T-cell (primary cell): ENCODE measurements at regions not wholly inside any gene's neighbourhood (a gene's known extent, or its start where the extent isn't known, plus 50 kb on each side); places are given as distances from the start of the nearest gene placed in this dataset.

Experiments used
- ATAC-seq, 4 experiments: fragments of 200-7000 bp in 3 of 4; fragments of 150-1000 bp in 1 of 4; cut with Tn5 transposase; replicated peaks in 1 of 4; 1 replicate in 3 of 4; 2 replicates in 1 of 4; pipeline ENCODE4 v1.10.0; 2021; ENCODE audit warnings: moderate library complexity in 3 of 4, mild to moderate bottlenecking in 2 of 4, moderate number of reproducible peaks in 1 of 4
- CTCF ChIA-PET, 2 donors: fragments of 300-600 bp; sonication (Branson Sonifier 250); formaldehyde crosslinking; loops; one replicate each; lab custom pipeline; 2022; ENCODE audit warnings: antibody characterized with exemption in 2 of 2; lab: Charles Lee
- POLR2A ChIA-PET, 2 donors: fragments of 300-600 bp; sonication (Branson Sonifier 250); formaldehyde crosslinking; loops; one replicate each; lab custom pipeline; 2022; ENCODE audit warnings: antibody characterized with exemption in 2 of 2; lab: Charles Lee
- DNase-seq, 35 experiments: peaks; one replicate each; pipeline versions ENCODE4 v3.0.0 to v3.0.0-alpha.2; 2013 to 2023
- H3K27ac ChIP-seq: one replicate; pipeline ENCODE4 v1.5.1; 2013; ENCODE audit warnings: low read length
- H3K27me3 ChIP-seq, 2 experiments: replicated peaks in 1 of 2; 1 replicate in 1 of 2; 2 replicates in 1 of 2; pipeline versions ENCODE4 v1.6.1 to v1.7.0; 2013; ENCODE audit warnings: low read length in 1 of 2, mixed read lengths in 1 of 2; ENCODE audit not compliant: control insufficient read depth in 2 of 2, insufficient read depth in 2 of 2; ENCODE audit errors: extremely low read depth in 1 of 2
- H3K36me3 ChIP-seq, 2 donors: 1 replicate in 1 of 2; 2 replicates in 1 of 2; pipeline versions ENCODE4 v1.6.1 to v1.7.0; 2013; ENCODE audit warnings: low read length in 1 of 2; ENCODE audit not compliant: control insufficient read depth in 2 of 2, insufficient read depth in 1 of 2; ENCODE audit errors: extremely low read depth in 1 of 2
- H3K4me1 ChIP-seq, 2 experiments: 1 replicate in 1 of 2; 2 replicates in 1 of 2; pipeline versions ENCODE4 v1.6.1 to v1.7.0; 2013; ENCODE audit warnings: low read length in 2 of 2, mixed read lengths in 1 of 2; ENCODE audit not compliant: insufficient read depth in 2 of 2, control insufficient read depth in 1 of 2; ENCODE audit errors: extremely low read depth in 1 of 2
- H3K4me3 ChIP-seq, 2 donors: 1 replicate in 1 of 2; 2 replicates in 1 of 2; pipeline versions ENCODE4 v1.5.1 to v1.7.0; 2013; ENCODE audit warnings: mild to moderate bottlenecking in 2 of 2, low read length in 1 of 2, moderate library complexity in 1 of 2; ENCODE audit not compliant: control insufficient read depth in 1 of 2; ENCODE audit errors: extremely low read depth in 1 of 2
- H3K9me3 ChIP-seq: 2 replicates; pipeline ENCODE4 v1.7.0; 2013
- H3K27ac Mint-ChIP-seq, 2 donors: one replicate each; pipeline ENCODE4 v1.8.0; 2020 to 2021; ENCODE audit warnings: mild to moderate bottlenecking in 2 of 2, mixed read lengths in 2 of 2
- H3K27me3 Mint-ChIP-seq, 2 donors: one replicate each; pipeline ENCODE4 v1.8.0; 2021 to 2022; ENCODE audit warnings: mixed read lengths in 2 of 2
- H3K36me3 Mint-ChIP-seq: one replicate; pipeline ENCODE4 v1.8.0; 2021; ENCODE audit warnings: mixed read lengths
- H3K4me1 Mint-ChIP-seq, 3 donors: one replicate each; pipeline ENCODE4 v1.8.0; 2020 to 2022; ENCODE audit warnings: mixed read lengths in 3 of 3, mild to moderate bottlenecking in 1 of 3
- H3K4me3 Mint-ChIP-seq, 3 donors: one replicate each; pipeline ENCODE4 v1.8.0; 2020 to 2022; ENCODE audit warnings: mild to moderate bottlenecking in 3 of 3, mixed read lengths in 3 of 3, moderate library complexity in 3 of 3
- H3K9me3 Mint-ChIP-seq, 3 donors: one replicate each; pipeline ENCODE4 v1.8.0; 2020 to 2022; ENCODE audit warnings: mixed read lengths in 3 of 3
- WGBS: methylation state at CpG from one replicate; pipeline ENCODE4 v1.1.5; 2013; ENCODE audit warnings: missing lambda C conversion rate; ENCODE audit not compliant: insufficient coverage; 5-methylcytosine and 5-hydroxymethylcytosine counted together

DNA sequence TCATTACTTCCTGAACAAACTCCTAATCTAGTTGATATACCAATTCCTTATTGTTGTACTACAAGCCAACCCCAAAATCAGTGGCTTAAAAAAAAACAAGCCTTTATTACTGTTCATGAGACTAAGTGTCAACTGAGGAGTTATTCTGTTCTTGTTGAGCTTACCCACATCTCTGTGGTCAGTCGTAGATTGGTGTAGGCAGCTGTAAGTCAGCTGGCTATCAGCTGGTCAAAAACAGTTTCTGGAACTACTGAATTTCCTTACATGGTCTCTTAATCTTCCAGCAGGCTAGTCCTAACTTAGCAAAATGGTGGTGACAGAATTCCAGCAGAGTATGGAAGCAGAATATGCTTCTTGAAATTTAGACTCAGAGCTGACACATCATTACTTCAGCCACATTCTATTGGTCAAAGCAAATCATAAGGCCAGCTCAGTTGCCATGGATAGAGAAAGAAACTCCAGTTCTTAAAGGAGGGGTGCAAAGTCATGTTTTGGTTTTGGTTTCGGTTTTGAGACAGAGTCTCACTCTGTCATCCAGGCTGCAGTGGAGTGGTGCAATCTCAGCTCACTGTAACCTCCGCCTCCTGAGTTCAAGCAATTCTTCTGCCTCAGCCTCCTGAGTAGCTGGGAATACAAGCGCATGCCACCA, 386.1 kb upstream of the MPDZ start:
- DNase-seq (no peak), ATAC-seq (no peak)
- H3K9me3 Mint-ChIP-seq = peaks cover 8 to 30% (median 20%) of the 10 kb centered on the region in 3 donors
- Histone ChIP-seq H3K4me3 (no peak overlapping the region), H3K4me1 (no peaks in the 10 kb centered on the region), H3K9me3 (no peaks in the 10 kb centered on the region), H3K36me3 (no peaks in the 10 kb centered on the region), H3K27ac (no peak overlapping the region), H3K27me3 (no peaks in the 10 kb centered on the region)
- WGBS = 89% methylated on average over 3 of the region's 4 CpGs
- H3K27me3 Mint-ChIP-seq = no peaks in the 10 kb centered on the region
- no peaks in the 10 kb centered on the region for H3K36me3 Mint-ChIP-seq
- no peak overlapping the region for H3K27ac Mint-ChIP-seq
- no peak overlapping the region for H3K4me3 Mint-ChIP-seq
- ChIA-PET POLR2A (no interaction called here), CTCF (no interaction called here)
- H3K4me1 Mint-ChIP-seq = peaks cover 0 to 6% (median 3%) of the 10 kb centered on the region in 3 donors

DNA sequence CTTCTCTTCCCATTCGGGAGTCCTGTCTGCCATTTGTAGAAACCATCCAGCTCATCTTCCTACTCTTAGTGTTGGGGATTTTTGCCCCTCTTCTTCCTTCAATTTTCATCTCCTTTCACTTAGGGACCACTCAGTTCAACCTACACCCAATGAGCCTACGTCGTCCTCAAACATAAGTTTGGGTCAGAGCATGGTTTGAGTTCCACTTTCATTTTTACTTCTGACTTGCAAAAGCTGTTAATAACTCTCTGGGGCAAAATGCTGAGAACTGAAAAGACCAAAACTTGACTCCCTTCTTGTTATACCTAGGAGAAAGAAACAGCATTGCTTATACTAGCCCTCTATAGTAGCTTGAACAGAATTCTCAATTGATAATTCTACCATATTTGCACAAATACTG, 381.5 kb upstream of the MPDZ start:
- ChIA-PET CTCF (no interaction called here), POLR2A (no interaction called here)
- H3K4me1 ChIP-seq = no peaks in the 10 kb centered on the region
- H3K36me3 ChIP-seq = no peaks in the 10 kb centered on the region
- Mint-ChIP-seq H3K4me1 (peaks cover 0 to 4% (median 0%) of the 10 kb centered on the region in 3 donors), H3K27me3 (no peaks in the 10 kb centered on the region), H3K36me3 (no peaks in the 10 kb centered on the region), H3K4me3 (no peak overlapping the region), H3K9me3 (peaks cover 1 to 26% (median 13%) of the 10 kb centered on the region in 3 donors), H3K27ac (no peak overlapping the region)
- H3K27ac ChIP-seq = no peak overlapping the region
- no peaks in the 10 kb centered on the region for H3K9me3 ChIP-seq
- no peaks in the 10 kb centered on the region for H3K27me3 ChIP-seq
- no peak for ATAC-seq
- WGBS = 83% methylated on average over 2 of the region's 3 CpGs
- no peak for DNase-seq
- no peak overlapping the region for H3K4me3 ChIP-seq

DNA sequence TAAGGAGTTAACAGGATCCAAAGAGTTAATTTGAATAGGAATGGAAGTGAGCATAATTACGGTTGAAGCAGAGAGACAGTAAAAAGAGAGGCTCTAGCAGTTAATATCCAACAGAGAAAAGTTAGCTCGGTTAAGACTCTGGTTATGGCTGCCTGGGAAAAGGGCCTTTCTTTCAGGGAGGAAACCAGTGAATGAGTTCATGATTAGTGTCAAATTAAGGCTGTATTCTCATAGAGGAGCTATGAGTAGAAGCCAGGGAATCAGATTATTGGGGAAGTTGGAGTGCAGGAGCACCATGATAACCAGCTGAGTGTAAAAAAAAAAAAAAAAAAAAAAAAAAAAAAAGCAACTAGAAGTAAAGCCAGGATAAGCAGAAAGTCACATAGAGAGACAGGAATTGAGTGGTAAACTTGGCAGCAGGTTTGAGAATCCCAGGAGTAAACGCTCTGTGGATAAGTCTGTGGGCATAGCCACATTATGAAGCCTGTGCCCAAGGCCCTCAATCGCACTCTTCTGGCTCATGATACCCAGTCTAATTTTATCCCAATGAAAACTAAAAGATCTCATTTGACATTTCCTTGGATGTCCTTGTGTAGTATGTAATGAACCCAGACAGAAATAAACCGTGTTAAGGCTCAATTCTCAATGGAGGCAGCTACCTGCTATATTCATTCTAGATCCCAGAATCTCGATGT, 372.6 kb upstream of the MPDZ start:
- 100% methylated on average over 1 of the region's 6 CpGs for WGBS
- Histone ChIP-seq H3K27ac (no peak overlapping the region), H3K9me3 (no peaks in the 10 kb centered on the region), H3K36me3 (no peaks in the 10 kb centered on the region), H3K4me3 (no peak overlapping the region), H3K4me1 (no peaks in the 10 kb centered on the region), H3K27me3 (no peaks in the 10 kb centered on the region)
- POLR2A ChIA-PET = no interaction called here
- Mint-ChIP-seq H3K4me1 (no peaks in the 10 kb centered on the region), H3K9me3 (peaks cover 4 to 28% (median 24%) of the 10 kb centered on the region in 3 donors), H3K27me3 (no peaks in the 10 kb centered on the region), H3K36me3 (no peaks in the 10 kb centered on the region), H3K27ac (no peak overlapping the region), H3K4me3 (no peak overlapping the region)
- ATAC-seq (no peak), DNase-seq (no peak)
- CTCF ChIA-PET = interaction anchor here in 1 of 2 donors (0.6 kb wide), 1 partner anchor 486 kb away, joined by 5 read pairs; no protein-coding TSS in a partner anchor

- H3K9me3 ChIP-seq = no peaks in the 10 kb centered on the region
- H3K27me3 ChIP-seq = no peaks in the 10 kb centered on the region
- no peak overlapping the region for H3K27ac ChIP-seq
- POLR2A ChIA-PET = no interaction called here
- Mint-ChIP-seq H3K27ac (no peak overlapping the region), H3K27me3 (no peaks in the 10 kb centered on the region), H3K36me3 (no peaks in the 10 kb centered on the region), H3K4me3 (no peak overlapping the region), H3K9me3 (peaks cover 4 to 28% (median 24%) of the 10 kb centered on the region in 3 donors), H3K4me1 (no peaks in the 10 kb centered on the region)
- CTCF ChIA-PET = interaction anchor here in 1 of 2 donors (0.6 kb wide), 1 partner anchor 487 kb away, joined by 5 read pairs; no protein-coding TSS in a partner anchor
- H3K4me1 ChIP-seq = no peaks in the 10 kb centered on the region
- H3K36me3 ChIP-seq = no peaks in the 10 kb centered on the region
- WGBS = 92% methylated on average over 2 of the region's 8 CpGs
- ATAC-seq (no peak), DNase-seq (no peak)
- no peak overlapping the region for H3K4me3 ChIP-seq
Measured at GRCh38 chr9:13651526-13651925, 372.0 kb upstream of the MPDZ start.

DNA sequence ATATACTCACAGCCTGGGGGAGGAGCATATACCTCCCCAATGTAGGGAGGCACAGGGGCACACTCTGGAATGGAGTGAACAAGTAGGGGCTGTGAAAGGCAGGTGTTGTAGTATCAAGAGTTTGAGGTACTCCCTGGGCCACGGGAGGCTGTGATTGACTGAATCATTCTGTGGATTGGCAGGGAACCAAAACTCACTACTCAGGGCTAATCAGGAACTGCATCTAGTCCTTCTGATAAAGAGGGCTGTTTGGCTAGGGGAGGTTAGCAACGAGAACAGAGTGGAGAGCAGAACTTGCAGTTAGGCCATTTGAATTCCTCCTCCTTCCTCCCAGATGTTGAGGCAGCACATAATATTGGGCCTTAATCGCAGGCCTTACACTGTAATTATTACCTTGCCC, 369.2 kb upstream of the MPDZ start:
- Mint-ChIP-seq H3K4me1 (no peaks in the 10 kb centered on the region), H3K9me3 (peaks cover 0 to 21% (median 18%) of the 10 kb centered on the region in 3 donors), H3K27me3 (no peaks in the 10 kb centered on the region), H3K36me3 (no peaks in the 10 kb centered on the region), H3K27ac (no peak overlapping the region), H3K4me3 (no peak overlapping the region)
- no peaks in the 10 kb centered on the region for H3K9me3 ChIP-seq
- H3K4me3 ChIP-seq = no peak overlapping the region
- H3K27me3 ChIP-seq = no peaks in the 10 kb centered on the region
- ATAC-seq = no peak
- WGBS = 60% methylated on average over 1 of the region's 3 CpGs
- no peak for DNase-seq
- H3K36me3 ChIP-seq = no peaks in the 10 kb centered on the region
- H3K27ac ChIP-seq = no peak overlapping the region
- CTCF ChIA-PET = no interaction called here
- POLR2A ChIA-PET = no interaction called here
- H3K4me1 ChIP-seq = no peaks in the 10 kb centered on the region

- H3K36me3 Mint-ChIP-seq = no peaks in the 10 kb centered on the region
- no peak overlapping the region for H3K27ac ChIP-seq
- peaks cover 0 to 21% (median 17%) of the 10 kb centered on the region in 3 donors for H3K9me3 Mint-ChIP-seq
- H3K4me1 Mint-ChIP-seq = no peaks in the 10 kb centered on the region
- DNase-seq (no peak), ATAC-seq (no peak)
- ChIA-PET CTCF (no interaction called here), POLR2A (no interaction called here)
- H3K9me3 ChIP-seq = no peaks in the 10 kb centered on the region
- no peaks in the 10 kb centered on the region for H3K27me3 Mint-ChIP-seq
- H3K27me3 ChIP-seq = no peaks in the 10 kb centered on the region
- H3K27ac Mint-ChIP-seq = no peak overlapping the region
- H3K4me3 ChIP-seq = no peak overlapping the region
- no peaks in the 10 kb centered on the region for H3K36me3 ChIP-seq
- no peaks in the 10 kb centered on the region for H3K4me1 ChIP-seq
- H3K4me3 Mint-ChIP-seq = no peak overlapping the region
Measured at GRCh38 chr9:13648068-13648467, 368.6 kb upstream of the MPDZ start.
